GM23248 (cell line): ENCODE measurements at regions not wholly inside any gene's neighbourhood (a gene's known extent, or its start where the extent isn't known, plus 50 kb on each side); places are given as distances from the start of the nearest gene placed in this dataset.

Experiments used
- DNase-seq: peaks from one replicate; pipeline ENCODE4 v3.0.0-alpha.2; 2015
- H2AFZ ChIP-seq: fragments of 200-600 bp; sonication (generic); 2 replicates; pipeline ENCODE4 v1.6.1; 2016; ENCODE audit warnings: antibody characterized with exemption
- H3F3A ChIP-seq: fragments of 200-600 bp; sonication (generic); 2 replicates; pipeline ENCODE4 v1.6.1; 2016; ENCODE audit warnings: mild to moderate bottlenecking, antibody characterized with exemption, mixed run types; ENCODE audit not compliant: insufficient read depth
- H3K27ac ChIP-seq: fragments of 200-600 bp; sonication (generic); 2 replicates; pipeline ENCODE4 v1.5.1; 2016; ENCODE audit warnings: mild to moderate bottlenecking
- H3K27me3 ChIP-seq: fragments of 200-600 bp; sonication (generic); replicated peaks from 2 replicates; pipeline ENCODE4 v1.6.1; 2016; ENCODE audit warnings: mild to moderate bottlenecking; ENCODE audit not compliant: insufficient read depth
- H3K36me3 ChIP-seq: fragments of 200-600 bp; sonication (generic); 2 replicates; pipeline ENCODE4 v1.6.1; 2016; ENCODE audit warnings: low read depth, mild to moderate bottlenecking
- H3K4me1 ChIP-seq: fragments of 200-600 bp; sonication (generic); 2 replicates; pipeline ENCODE4 v1.6.1; 2016; ENCODE audit warnings: mild to moderate bottlenecking; ENCODE audit not compliant: insufficient read depth
- H3K4me2 ChIP-seq: fragments of 200-600 bp; sonication (generic); one replicate; pipeline ENCODE4 v1.6.1; 2016; ENCODE audit warnings: mild to moderate bottlenecking; ENCODE audit not compliant: unreplicated experiment
- H3K4me3 ChIP-seq: fragments of 200-600 bp; sonication (generic); 2 replicates; pipeline ENCODE4 v1.5.1; 2016; ENCODE audit warnings: mild to moderate bottlenecking
- H3K79me2 ChIP-seq: fragments of 200-600 bp; sonication (generic); 2 replicates; pipeline ENCODE4 v1.6.1; 2016; ENCODE audit warnings: mild to moderate bottlenecking; ENCODE audit not compliant: insufficient read depth
- H3K9ac ChIP-seq: fragments of 200-600 bp; sonication (generic); 2 replicates; pipeline ENCODE4 v1.6.1; 2016; ENCODE audit warnings: mild to moderate bottlenecking
- H3K9me2 ChIP-seq: fragments of 200-600 bp; sonication (generic); 2 replicates; pipeline ENCODE4 v1.6.1; 2016; ENCODE audit warnings: mixed run types, mild to moderate bottlenecking, moderate library complexity; ENCODE audit not compliant: insufficient read depth
- H3K9me3 ChIP-seq: fragments of 200-600 bp; sonication (generic); one replicate; pipeline ENCODE4 v1.6.1; 2017; ENCODE audit warnings: low read depth
- H4K20me1 ChIP-seq: fragments of 200-600 bp; sonication (generic); 2 replicates; pipeline ENCODE4 v1.6.0; 2016; ENCODE audit not compliant: insufficient read depth
- EZH2 ChIP-seq: fragments of 200-600 bp; sonication (generic); IDR thresholded peaks from 2 replicates; pipeline ENCODE4 v1.6.1; 2018; ENCODE audit warnings: antibody characterized with exemption, mild to moderate bottlenecking; ENCODE audit not compliant: insufficient read depth, poor library complexity, severe bottlenecking
- EZH2phosphoT487 ChIP-seq: fragments of 200-600 bp; sonication (generic); IDR thresholded peaks from 2 replicates; pipeline ENCODE4 v1.6.1; 2018; ENCODE audit warnings: antibody characterized with exemption, moderate library complexity, mild to moderate bottlenecking, low read depth; ENCODE audit not compliant: insufficient read depth
- WGBS, 2 experiments: methylation state at CpG; one replicate each; pipeline ENCODE4 v1.1.6; 2015 to 2017; ENCODE audit warnings: low lambda C conversion rate in 2 of 2, low coverage in 1 of 2; ENCODE audit errors: missing lambda C conversion rate in 2 of 2; 5-methylcytosine and 5-hydroxymethylcytosine counted together
- in situ Hi-C: fragments of 300-500 bp; cut with MboI; formaldehyde crosslinking; loops from 2 replicates; pipeline ENCODE4 v1.15.0; 2020

DNA sequence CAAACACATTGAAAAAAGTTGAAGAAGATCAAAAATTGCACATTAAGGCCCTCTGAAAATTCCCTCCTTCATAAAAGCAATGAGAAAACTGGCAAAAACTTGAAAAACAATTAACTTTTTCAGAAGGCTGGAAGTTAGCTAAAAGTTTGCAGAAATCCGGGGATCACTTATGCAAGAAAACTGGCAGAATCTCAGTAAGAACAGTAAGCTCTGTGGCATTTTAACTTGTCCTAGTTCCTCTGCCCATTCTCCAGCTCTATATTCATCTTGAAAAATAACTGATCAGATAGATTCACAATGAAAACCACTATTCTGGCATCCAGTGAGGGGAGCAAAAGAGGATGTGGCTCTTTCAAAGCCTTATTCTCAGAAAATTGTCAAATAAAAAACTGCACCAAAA lies 566.8 kb downstream of the NTRK3 start:
- H3K9me2 ChIP-seq = no peaks in the 10 kb centered on the region
- H3K9ac ChIP-seq = no peak overlapping the region
- H3K27me3 ChIP-seq = no peaks in the 10 kb centered on the region
- H3K4me1 ChIP-seq = peaks cover 8% of the 10 kb centered on the region; the same call in 1 of the 2 replicates
- TF ChIP-seq EZH2 (no peak), EZH2phosphoT487 (no peak)
- in situ Hi-C loops = no loop called here
- no peaks in the 10 kb centered on the region for H3K79me2 ChIP-seq
- H3K4me2 ChIP-seq = peak overlapping the region; percentile 39
- no peak overlapping the region for H3K4me3 ChIP-seq
- H3K9me3 ChIP-seq = no peaks in the 10 kb centered on the region
- H4K20me1 ChIP-seq = no peaks in the 10 kb centered on the region
- no peaks in the 10 kb centered on the region; the same call in 1 of the 2 replicates for H3F3A ChIP-seq
- no peaks in the 10 kb centered on the region for H3K36me3 ChIP-seq
- no peak overlapping the region for H2AFZ ChIP-seq
- no peak overlapping the region for H3K27ac ChIP-seq
- 0% methylated on average over 1 of the region's 1 CpG for WGBS, 2 experiments
- DNase-seq = peak; percentile 64

- Histone ChIP-seq H3K9me3 (no peaks in the 10 kb centered on the region), H3K4me1 (peaks cover 8% of the 10 kb centered on the region; the same call in 1 of the 2 replicates), H3K9me2 (no peaks in the 10 kb centered on the region), H3K36me3 (no peaks in the 10 kb centered on the region), H3K4me3 (no peak overlapping the region), H4K20me1 (no peaks in the 10 kb centered on the region), H3K4me2 (no peak overlapping the region), H3K79me2 (no peaks in the 10 kb centered on the region), H3K27me3 (no peaks in the 10 kb centered on the region), H3K27ac (no peak overlapping the region), H2AFZ (no peak overlapping the region), H3K9ac (no peak overlapping the region), H3F3A (no peaks in the 10 kb centered on the region; the same call in 1 of the 2 replicates)
- 55 to 72% methylated on average over 7 of the region's 7 CpGs for WGBS, 2 experiments
- TF ChIP-seq EZH2 (no peak), EZH2phosphoT487 (no peak)
- no peak for DNase-seq
- in situ Hi-C loops = no loop called here
Observed at GRCh38 chr15:87687523-87687870, 569.0 kb downstream of the NTRK3 start.

GRCh38 chr15:87686841-87687522 lies 569.6 kb downstream of the NTRK3 start:
- H3K9me2 ChIP-seq = no peaks in the 10 kb centered on the region
- peaks cover 8% of the 10 kb centered on the region; the same call in 1 of the 2 replicates for H3K4me1 ChIP-seq
- no peaks in the 10 kb centered on the region for H4K20me1 ChIP-seq
- H3K9ac ChIP-seq = no peak overlapping the region
- no peaks in the 10 kb centered on the region for H3K9me3 ChIP-seq
- no peak overlapping the region for H3K27ac ChIP-seq
- WGBS, 2 experiments = 35 to 44% methylated on average over 4 of the region's 4 CpGs
- in situ Hi-C loops = no loop called here
- no peak overlapping the region for H3K4me3 ChIP-seq
- DNase-seq = no peak
- no peaks in the 10 kb centered on the region for H3K79me2 ChIP-seq
- H3F3A ChIP-seq = no peaks in the 10 kb centered on the region; the same call in 1 of the 2 replicates
- H3K27me3 ChIP-seq = no peaks in the 10 kb centered on the region
- H2AFZ ChIP-seq = no peak overlapping the region
- no peaks in the 10 kb centered on the region for H3K36me3 ChIP-seq
- no peak for TF ChIP-seq EZH2
- TF ChIP-seq EZH2phosphoT487 = no peak
- no peak overlapping the region for H3K4me2 ChIP-seq

DNA sequence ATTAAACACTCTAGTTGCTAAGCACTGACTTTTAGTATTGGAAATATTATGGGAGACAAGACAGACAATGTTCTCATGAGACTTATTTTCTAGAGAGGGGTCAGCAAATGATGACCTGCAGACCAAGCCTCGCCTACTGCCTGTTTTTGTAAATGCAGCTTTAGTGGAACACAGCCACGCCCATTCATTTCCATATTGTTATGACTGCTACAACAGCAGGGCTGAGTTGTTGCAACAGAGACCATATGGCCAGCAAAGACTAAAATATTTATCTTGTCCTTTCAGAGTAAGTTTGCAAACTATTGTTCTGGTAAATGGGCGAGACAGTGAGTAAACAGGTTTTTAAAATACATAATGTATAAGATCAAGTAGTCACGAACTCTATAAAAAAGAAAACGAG lies 570.2 kb downstream of the NTRK3 start:
- H4K20me1 ChIP-seq = no peaks in the 10 kb centered on the region
- H3K27ac ChIP-seq = no peak overlapping the region
- no peaks in the 10 kb centered on the region for H3K79me2 ChIP-seq
- no peak overlapping the region for H3K9ac ChIP-seq
- DNase-seq = peak; percentile 13
- in situ Hi-C loops = no loop called here
- H2AFZ ChIP-seq = no peak overlapping the region
- no peaks in the 10 kb centered on the region for H3K9me2 ChIP-seq
- H3K36me3 ChIP-seq = no peaks in the 10 kb centered on the region
- no peaks in the 10 kb centered on the region for H3K27me3 ChIP-seq
- peaks cover 8% of the 10 kb centered on the region; the same call in 1 of the 2 replicates for H3K4me1 ChIP-seq
- H3K9me3 ChIP-seq = no peaks in the 10 kb centered on the region
- no peaks in the 10 kb centered on the region; the same call in 1 of the 2 replicates for H3F3A ChIP-seq
- no peak for TF ChIP-seq EZH2phosphoT487
- TF ChIP-seq EZH2 = no peak
- 27 to 28% methylated on average over 5 of the region's 5 CpGs for WGBS, 2 experiments
- no peak overlapping the region for H3K4me2 ChIP-seq
- no peak overlapping the region for H3K4me3 ChIP-seq

- Histone ChIP-seq H2AFZ (no peak overlapping the region), H3K9ac (no peak overlapping the region), H3K27ac (no peak overlapping the region), H3K9me3 (no peaks in the 10 kb centered on the region), H4K20me1 (no peaks in the 10 kb centered on the region), H3F3A (no peaks in the 10 kb centered on the region), H3K9me2 (no peaks in the 10 kb centered on the region), H3K4me2 (no peak overlapping the region), H3K4me1 (no peaks in the 10 kb centered on the region), H3K27me3 (no peaks in the 10 kb centered on the region), H3K79me2 (no peaks in the 10 kb centered on the region), H3K4me3 (no peak overlapping the region), H3K36me3 (no peaks in the 10 kb centered on the region)
- in situ Hi-C loops = no loop called here
- no peak for TF ChIP-seq EZH2
- no peak for TF ChIP-seq EZH2phosphoT487
- no peak for DNase-seq
- 35 to 37% methylated on average over 1 of the region's 1 CpG for WGBS, 2 experiments
Observed at GRCh38 chr15:87682527-87682926, 574.0 kb downstream of the NTRK3 start.
